HepG2 (cell line): ENCODE measurements at regions not wholly inside any gene's neighbourhood (a gene's known extent, or its start where the extent isn't known, plus 50 kb on each side); places are given as distances from the start of the nearest gene placed in this dataset.

Experiments
- ATAC-seq: fragments of 200-7000 bp; cut with Tn5 transposase; 3 replicates; pipeline ENCODE4 v1.9.1; 2020; ENCODE audit warnings: mild to moderate bottlenecking, moderate library complexity
- BruUV-seq: library from RNA; stranded (reverse); fragments of 400-500 nt; replicated peaks from 2 replicates; lab custom pipeline; 2021; lab: Mats Ljungman, UMichigan
- CTCF ChIA-PET: fragments of 300-600 bp; formaldehyde crosslinking; extraction: SDS; loops from one replicate; lab custom pipeline; 2021; ENCODE audit warnings: low total read pairs, inconsistent platforms, low intra/inter-chr PET ratio; lab: Yijun Ruan, JAX
- POLR2A ChIA-PET: fragments of 350-600 bp; sonication (Branson Sonifier 250); formaldehyde crosslinking; loops from one replicate; lab custom pipeline; 2020; ENCODE audit warnings: antibody characterized with exemption, inconsistent platforms; lab: Yijun Ruan, JAX
- DNase-seq: peaks from one replicate; pipeline ENCODE4 v3.0.0-alpha.2; 2015; ENCODE audit warnings: low spot score
- FAIRE-seq: peaks from 3 replicates; lab custom pipeline; 2011; peaks lifted over from hg19 to GRCh38; lab: Jason Lieb, UNC
- H2AFZ ChIP-seq: one replicate; pipeline ENCODE4 v1.6.1; 2011; ENCODE audit warnings: low read length, inconsistent platforms
- H3K27ac ChIP-seq: fragments of 300-600 bp; 3 replicates; pipeline ENCODE4 v1.8.0; 2011; ENCODE audit warnings: mixed run types, mild to moderate bottlenecking, mixed read lengths, low read length, inconsistent platforms; ENCODE audit not compliant: insufficient read depth; ENCODE audit errors: extremely low read length
- H3K27me3 ChIP-seq, 2 experiments: fragments of 200-600 bp in 1 of 2; 2 replicates in 1 of 2; 3 replicates in 1 of 2; pipeline versions ENCODE4 v1.6.0 to v1.8.0; 2011; ENCODE audit warnings: low read length in 2 of 2, mild to moderate bottlenecking in 2 of 2, moderate library complexity in 2 of 2, inconsistent platforms in 1 of 2; ENCODE audit not compliant: insufficient read depth in 2 of 2, control insufficient read depth in 1 of 2
- H3K36me3 ChIP-seq, 2 experiments: fragments of 200-600 bp in 1 of 2; replicated peaks in 1 of 2; 2 replicates in 1 of 2; 3 replicates in 1 of 2; pipeline versions ENCODE4 v1.5.1 to v1.8.0; 2011; ENCODE audit warnings: low read length in 2 of 2, inconsistent platforms in 1 of 2; ENCODE audit not compliant: insufficient read depth in 2 of 2, control insufficient read depth in 1 of 2
- H3K4me1 ChIP-seq: 2 replicates; pipeline ENCODE4 v1.5.1; 2012; ENCODE audit warnings: low read length, inconsistent platforms; ENCODE audit not compliant: insufficient read depth
- H3K4me2 ChIP-seq: 2 replicates; pipeline ENCODE4 v1.6.0; 2011; ENCODE audit warnings: low read depth, low read length, inconsistent platforms
- H3K4me3 ChIP-seq, 3 experiments: fragments of 200-600 bp in 1 of 3; sonication (generic), shearing (Covaris generic) in 1 of 3; replicated peaks in 1 of 3; 2 replicates each; pipeline ENCODE4 v1.5.1; 2011 to 2016; ENCODE audit warnings: low read length in 3 of 3, inconsistent platforms in 2 of 3, low read depth in 2 of 3, mild to moderate bottlenecking in 2 of 3, control low read depth in 1 of 3, mixed read lengths in 1 of 3; ENCODE audit not compliant: insufficient read depth in 1 of 3
- H3K79me2 ChIP-seq: one replicate; pipeline ENCODE4 v1.6.1; 2011; ENCODE audit warnings: low read length, inconsistent platforms; ENCODE audit not compliant: insufficient read depth
- H3K9ac ChIP-seq: 2 replicates; pipeline ENCODE4 v1.6.0; 2011; ENCODE audit warnings: mild to moderate bottlenecking, low read depth, low read length, inconsistent platforms; ENCODE audit not compliant: insufficient read depth
- H3K9me3 ChIP-seq: 2 replicates; pipeline ENCODE4 v1.5.1; 2012; ENCODE audit warnings: mild to moderate bottlenecking, low read length
- H4K20me1 ChIP-seq: 2 replicates; pipeline ENCODE4 v1.6.0; 2011; ENCODE audit warnings: inconsistent platforms, mild to moderate bottlenecking, low read length, moderate library complexity; ENCODE audit not compliant: insufficient read depth
- AKNA ChIP-seq: sonication (generic); formaldehyde crosslinking; IDR thresholded peaks from 2 replicates; pipeline ENCODE4 v1.4.0; 2020; ENCODE audit warnings: missing genetic modification reagents, borderline replicate concordance
- ATM ChIP-seq: fragments of 450-650 bp; IDR thresholded peaks from 2 replicates; pipeline ENCODE4 v1.7.1; 2017; ENCODE audit warnings: mild to moderate bottlenecking, borderline replicate concordance
- BCL3 ChIP-seq: sonication (generic); formaldehyde crosslinking; IDR thresholded peaks from 2 replicates; pipeline ENCODE4 v1.5.1; 2020; ENCODE audit warnings: mild to moderate bottlenecking, missing genetic modification reagents, moderate library complexity
- BORCS8-MEF2B ChIP-seq: sonication (generic); formaldehyde crosslinking; IDR thresholded peaks from 2 replicates; pipeline ENCODE4 v1.8.0; 2022; ENCODE audit warnings: mild to moderate bottlenecking, missing genetic modification reagents
- ETS1 ChIP-seq: sonication (generic); formaldehyde crosslinking; IDR thresholded peaks from 2 replicates; pipeline ENCODE4 v1.4.0; 2020; ENCODE audit warnings: missing genetic modification reagents
- HNF4G ChIP-seq, 2 experiments: sonication (generic) in 1 of 2; formaldehyde crosslinking in 1 of 2; IDR thresholded peaks; 2 replicates each; pipeline versions ENCODE4 v1.4.0 to v1.6.1; 2011 to 2020; ENCODE audit warnings: borderline replicate concordance in 2 of 2, low read depth in 2 of 2, mild to moderate bottlenecking in 2 of 2, low read length in 1 of 2, missing genetic modification reagents in 1 of 2, moderate library complexity in 1 of 2
- MNT ChIP-seq: fragments of 450-650 bp; IDR thresholded peaks from 2 replicates; pipeline ENCODE4 v1.6.1; 2016
- NFKB2 ChIP-seq: sonication (generic); formaldehyde crosslinking; IDR thresholded peaks from 2 replicates; pipeline ENCODE4 v1.4.0; 2020; ENCODE audit warnings: missing genetic modification reagents, borderline replicate concordance
- NR0B2 ChIP-seq: sonication (generic); formaldehyde crosslinking; IDR thresholded peaks from 2 replicates; pipeline ENCODE4 v1.4.0; 2020; ENCODE audit warnings: mild to moderate bottlenecking, missing genetic modification reagents
- ZMYM3 ChIP-seq: sonication (generic); formaldehyde crosslinking; IDR thresholded peaks from 2 replicates; pipeline ENCODE4 v1.5.1; 2020; ENCODE audit warnings: mild to moderate bottlenecking, missing genetic modification reagents
- ZNF18 ChIP-seq: sonication (generic); formaldehyde crosslinking; IDR thresholded peaks from 2 replicates; pipeline ENCODE4 v1.8.0; 2022; ENCODE audit warnings: mild to moderate bottlenecking, missing genetic modification reagents; ENCODE audit not compliant: insufficient replicate concordance
- ZNF652 ChIP-seq: IDR thresholded peaks from 2 replicates; pipeline ENCODE4 v1.6.1; 2016; ENCODE audit warnings: low read depth, borderline replicate concordance
- ZNF713 ChIP-seq: sonication (generic); formaldehyde crosslinking; IDR thresholded peaks from 2 replicates; pipeline ENCODE4 v1.4.0; 2020; ENCODE audit warnings: mild to moderate bottlenecking, missing genetic modification reagents
- WGBS: methylation state at CpG from one replicate; pipeline ENCODE4 v1.1.6; 2017; ENCODE audit warnings: low lambda C conversion rate; 5-methylcytosine and 5-hydroxymethylcytosine counted together
- in situ Hi-C: cut with HindIII; loops from 2 replicates; pipeline ENCODE4 v1.10.0; 2017; ENCODE audit warnings: low pct_unique_long_range_greater_than_20kb; ENCODE audit not compliant: extremely low pct_ligation_motif_present
- intact Hi-C: fragments of 100-400 bp; cut with micrococcal nuclease; formaldehyde crosslinking; loops from one replicate; pipeline ENCODE4 v1.10.0; 2022; ENCODE audit not compliant: unreplicated experiment

- ChIA-PET CTCF (no interaction called here), POLR2A (no interaction called here)
- Histone ChIP-seq H3K27me3 (no peaks in the 10 kb centered on the region), H3K4me3 (no peak overlapping the region), H3K36me3 (no peaks in the 10 kb centered on the region), H3K4me1 (no peaks in the 10 kb centered on the region), H2AFZ (no peak overlapping the region), H3K9ac (no peak overlapping the region), H4K20me1 (no peaks in the 10 kb centered on the region), H3K4me2 (no peak overlapping the region), H3K79me2 (no peaks in the 10 kb centered on the region), H3K9me3 (no peaks in the 10 kb centered on the region), H3K27ac (no peak overlapping the region)
- 1% methylated on average over 3 of the region's 3 CpGs for WGBS
- DNase-seq (no peak), FAIRE-seq (no peak), ATAC-seq (no peak)
- in situ Hi-C loops (loop anchor here (25.0 kb wide), 1 partner anchor 1033 kb away; no protein-coding TSS in a partner anchor), intact Hi-C loops (loop anchor here (10.0 kb wide), 1 partner anchor 175 kb away; no protein-coding TSS in a partner anchor)
- no TSS peak for BruUV-seq
- TF ChIP-seq AKNA (no peak), NFKB2 (no peak), HNF4G (IDR thresholded peaks at IDR 0.05; ENCODE audit: borderline replicate concordance, low read depth, low read length) (no peak), HNF4G (CRISPR knock-in tag; IDR thresholded peaks at IDR 0.05; ENCODE audit: borderline replicate concordance, low read depth) (no peak), BORCS8-MEF2B (CRISPR knock-in tag) (no peak), BCL3 (no peak), ZNF652 (CRISPR knock-in tag) (no peak), ZNF713 (no peak), ZMYM3 (CRISPR knock-in tag) (no peak), MNT (no peak), ATM (no peak), NR0B2 (CRISPR knock-in tag) (no peak), ZNF18 (no peak), ETS1 (CRISPR knock-in tag) (no peak)
Observed at GRCh38 chr5:118619823-118620222, 368.5 kb downstream of the DTWD2 start.
